HT-29 (cell line): ENCODE measurements at regions not wholly inside any gene's neighbourhood (a gene's known extent, or its start where the extent isn't known, plus 50 kb on each side); places are given as distances from the start of the nearest gene placed in this dataset.

Experiments used
- DNase-seq: peaks from one replicate; pipeline ENCODE4 v3.0.0-alpha.2; 2015; ENCODE audit warnings: low spot score

DNA sequence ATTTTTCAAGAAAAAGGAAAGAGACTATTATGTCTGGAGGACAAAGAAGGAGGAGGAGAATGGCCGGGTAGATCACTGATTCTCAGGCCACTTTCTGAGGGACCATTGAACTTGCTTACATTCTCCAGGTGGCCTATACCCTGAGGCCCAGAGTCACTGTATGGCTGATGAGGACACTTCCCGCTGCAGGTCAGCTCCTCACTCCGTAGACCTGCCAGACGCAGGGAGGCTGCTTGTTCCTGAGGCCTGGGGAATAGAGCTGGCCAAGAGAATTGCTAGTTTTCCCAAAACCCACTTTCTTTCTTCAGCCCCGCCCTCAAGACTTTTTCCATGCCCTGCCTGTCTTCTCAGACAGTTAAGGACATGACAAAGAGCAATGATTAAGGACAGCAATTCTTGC is 510.5 kb upstream of the TBX3 start:
- no peak for DNase-seq

DNA sequence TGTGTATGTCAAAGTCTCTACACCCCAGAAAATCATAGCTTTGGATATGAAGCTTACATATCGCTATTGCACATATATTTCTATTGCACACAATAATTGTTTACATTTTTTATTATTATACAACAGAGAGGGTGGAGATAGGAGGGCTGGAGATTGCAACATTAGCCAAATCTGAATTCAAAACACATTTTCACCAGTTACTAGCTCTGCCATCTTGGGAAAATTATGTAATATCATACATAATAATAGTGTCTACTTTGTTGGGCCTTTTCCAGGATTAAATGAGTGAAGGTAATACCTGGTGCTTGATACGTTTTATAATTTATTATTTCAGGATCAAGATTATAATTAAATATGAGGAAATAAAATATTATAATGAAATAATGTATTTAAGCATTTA is 507.4 kb upstream of the TBX3 start:
- no peak for DNase-seq

DNA sequence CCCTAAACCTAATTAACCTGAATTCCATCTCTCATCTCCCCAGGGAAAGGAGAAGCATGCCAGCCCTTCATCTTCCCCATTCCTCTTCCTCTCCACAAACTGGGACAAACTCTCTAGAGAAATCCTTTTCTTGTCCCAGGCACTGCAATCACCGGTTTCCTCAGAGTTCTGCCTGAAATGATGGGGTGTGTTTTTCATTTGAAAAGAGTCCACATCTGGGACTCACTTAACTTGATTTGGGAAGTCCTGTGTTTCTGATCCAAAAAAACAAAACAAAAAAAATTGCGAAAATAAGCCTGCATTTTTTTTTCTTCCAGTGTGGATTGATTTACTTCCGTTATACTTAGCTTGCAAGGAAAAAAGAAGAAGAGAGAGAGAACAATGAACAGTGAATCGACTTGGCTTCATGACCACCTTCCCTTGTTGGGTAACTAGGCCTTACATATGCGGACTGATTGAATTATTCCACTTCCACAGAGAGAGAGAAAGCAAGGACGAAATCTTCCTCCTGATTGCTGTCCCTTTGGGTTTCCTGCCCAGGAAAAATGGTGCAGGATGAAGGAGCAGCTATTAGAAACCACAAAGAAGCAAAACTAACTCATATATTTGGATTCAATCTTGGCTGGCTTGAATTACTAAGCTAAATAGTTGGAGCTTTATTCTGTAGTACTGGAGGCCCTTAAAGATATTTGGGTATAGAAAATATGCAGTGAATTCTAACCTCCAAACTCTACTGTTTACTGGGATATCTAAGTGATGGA is 506.2 kb upstream of the TBX3 start:
- DNase-seq = no peak

DNA sequence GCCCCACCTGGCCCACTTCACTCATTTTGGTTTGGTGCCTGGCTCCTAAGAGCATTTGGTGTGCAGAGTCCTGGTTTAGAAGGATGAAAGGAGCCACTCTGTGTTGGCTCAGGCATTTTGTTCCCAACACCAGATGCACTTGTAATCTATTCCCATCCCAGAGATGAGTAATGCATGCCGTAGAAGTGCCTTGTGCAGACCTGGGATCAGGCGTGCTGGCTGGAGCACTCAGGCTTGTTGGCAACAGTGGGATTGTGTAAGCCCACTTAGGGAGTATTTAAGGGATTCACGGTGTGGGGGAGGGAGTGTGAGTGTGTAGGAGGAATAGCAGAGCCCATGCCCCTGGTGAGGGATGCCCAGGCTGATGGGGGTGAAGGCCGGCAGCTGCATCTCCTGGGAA is 501.5 kb upstream of the TBX3 start:
- no peak for DNase-seq

DNA sequence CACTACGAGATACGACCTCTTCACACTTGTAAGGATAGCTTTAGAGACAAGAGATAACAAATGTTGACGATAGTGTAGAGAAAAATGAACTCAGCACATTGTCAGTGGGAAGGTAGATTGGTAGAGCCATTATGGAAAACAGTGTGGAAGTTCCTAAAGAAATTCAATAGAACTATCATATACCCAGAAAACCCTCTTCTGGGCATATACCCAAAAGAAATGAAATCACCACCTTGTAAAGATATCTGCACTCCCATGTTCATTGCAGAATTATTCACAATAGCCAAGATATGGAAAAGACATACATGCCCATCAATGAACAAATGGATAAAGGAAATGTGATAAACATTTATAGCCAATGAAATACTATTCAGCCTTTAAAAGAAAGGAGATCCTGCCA is 499.8 kb upstream of the TBX3 start:
- no peak for DNase-seq

DNA sequence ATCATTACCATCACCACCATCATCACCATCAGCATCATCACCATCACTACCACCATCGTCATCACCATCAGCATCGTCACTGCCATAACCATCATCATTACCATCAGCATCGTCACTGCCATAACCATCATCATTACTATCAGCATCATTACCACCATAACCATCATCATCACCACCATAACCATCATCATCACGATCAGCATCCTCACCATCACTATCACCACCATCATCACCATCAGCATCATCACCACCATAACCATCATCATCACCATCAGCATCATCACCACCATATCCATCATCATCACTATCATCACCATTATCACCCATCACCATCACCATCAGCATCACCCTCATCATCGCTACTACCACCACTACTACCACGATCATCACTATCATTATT is 493.9 kb upstream of the TBX3 start:
- DNase-seq = no peak

DNA sequence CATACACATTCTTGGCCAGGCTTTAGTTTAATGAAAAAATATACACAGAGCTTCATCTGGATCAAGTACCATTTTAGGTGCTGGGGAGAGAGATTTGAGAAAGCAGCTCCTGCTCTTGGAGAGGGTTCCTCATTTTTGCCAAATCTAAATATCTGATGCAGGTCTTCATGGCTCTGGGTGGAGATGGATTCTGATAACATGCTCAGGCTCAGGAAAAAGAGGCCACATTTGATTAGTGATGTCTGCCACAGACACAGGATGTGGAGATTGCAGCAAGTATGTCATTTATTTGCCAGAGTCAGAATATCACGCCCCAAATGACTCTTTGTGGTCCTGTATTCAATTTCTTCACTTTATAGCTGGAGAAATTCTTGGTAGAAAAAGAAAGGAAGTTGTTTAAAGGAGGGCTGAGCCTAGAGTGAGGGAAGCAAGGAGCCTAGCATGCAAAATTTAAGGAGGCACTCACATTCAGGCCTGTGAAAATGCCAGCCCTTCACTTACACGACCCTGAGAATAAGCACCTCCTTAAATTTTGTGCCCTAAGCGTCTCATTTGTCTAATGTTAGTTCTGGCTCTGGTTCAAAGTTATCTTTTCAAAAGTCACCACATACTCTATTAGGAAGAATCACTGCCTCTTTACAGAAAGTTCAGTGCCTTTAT is 492.9 kb upstream of the TBX3 start:
- no peak for DNase-seq

DNA sequence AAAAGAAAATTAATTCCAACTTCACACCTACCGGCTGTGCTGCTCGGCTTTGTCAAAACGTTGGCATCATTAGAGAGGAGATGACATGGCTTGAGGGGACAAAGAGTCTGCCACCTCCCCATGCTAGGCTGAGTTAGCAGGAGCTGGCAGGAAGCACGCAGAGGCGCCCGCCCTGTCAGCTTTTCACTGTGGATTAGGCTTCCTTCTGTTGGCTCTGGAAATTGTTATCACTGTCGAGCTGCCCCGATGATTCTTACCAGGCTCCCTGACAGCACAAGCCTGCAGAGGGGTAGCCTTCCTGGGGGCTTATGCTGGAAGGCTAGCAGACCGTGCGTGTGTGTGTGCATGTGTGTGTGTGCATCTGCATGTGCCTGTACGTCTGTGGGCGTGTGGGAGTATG is 490.9 kb upstream of the TBX3 start:
- DNase-seq = no peak

DNA sequence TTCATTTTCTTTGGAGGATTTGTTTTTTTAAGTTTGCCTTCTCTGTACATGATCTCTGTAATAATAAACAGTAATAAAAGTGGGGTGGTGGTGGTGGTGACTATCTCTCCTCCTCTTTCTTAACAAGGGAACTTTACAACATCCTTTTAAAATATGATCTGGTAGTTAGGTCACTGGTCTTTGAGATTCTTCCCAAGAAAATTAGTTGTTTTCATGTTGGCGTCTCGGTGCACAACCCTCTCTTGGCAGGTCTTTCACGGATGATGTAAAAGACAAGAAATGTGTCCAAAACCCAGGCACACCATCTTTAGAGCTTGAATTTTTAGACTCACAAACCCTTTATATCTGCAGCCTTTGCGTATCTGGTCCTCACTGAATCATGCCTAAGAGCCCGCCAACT is 488.5 kb upstream of the TBX3 start:
- DNase-seq = no peak

DNA sequence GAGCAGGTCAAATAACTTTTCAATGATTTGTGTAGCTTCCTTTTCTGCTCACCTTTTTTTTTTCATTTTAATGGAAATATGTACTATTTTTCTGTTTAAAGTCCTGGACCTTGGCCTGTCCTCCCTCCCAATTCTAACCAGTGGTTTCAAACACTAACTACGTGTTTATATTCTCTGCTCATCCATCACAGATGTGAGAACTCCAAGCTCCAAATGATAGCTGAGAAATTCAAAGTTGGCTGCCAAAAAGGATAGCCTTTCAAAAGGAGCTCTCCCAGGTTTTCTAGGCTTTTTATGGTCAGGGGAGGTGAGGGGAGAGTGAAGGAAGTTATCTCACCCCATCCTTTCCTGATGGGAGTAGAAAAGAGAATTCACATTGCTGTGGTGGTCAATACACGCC is 486.0 kb upstream of the TBX3 start:
- DNase-seq = no peak

DNA sequence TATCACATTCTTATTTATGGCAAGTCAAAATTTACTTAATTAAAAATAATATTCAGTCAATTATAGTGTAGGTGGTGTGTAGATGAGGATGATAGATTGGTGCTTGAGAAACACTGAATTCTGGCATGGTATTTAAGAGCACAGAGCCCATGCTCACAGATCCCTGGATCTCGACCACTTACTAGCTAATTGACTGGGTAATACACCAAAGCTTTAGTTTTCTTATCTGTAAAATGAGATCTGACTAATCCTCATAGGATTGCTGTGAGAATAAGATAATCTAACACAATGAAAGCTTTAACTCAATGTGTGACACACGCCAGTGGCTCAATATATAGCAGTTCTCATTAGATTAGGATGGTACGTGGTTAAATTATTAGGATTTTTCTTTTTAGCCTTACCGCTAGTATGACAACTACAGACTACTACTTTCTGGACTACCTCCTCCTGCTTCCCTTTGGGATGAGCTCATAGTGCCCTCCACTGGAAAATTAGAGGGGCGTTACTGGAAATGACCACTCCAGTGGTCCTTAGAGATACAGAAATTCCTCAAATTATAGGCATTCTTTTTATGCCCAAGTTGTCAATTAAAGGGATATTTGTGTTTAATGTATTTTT is 482.8 kb upstream of the TBX3 start:
- DNase-seq = no peak

DNA sequence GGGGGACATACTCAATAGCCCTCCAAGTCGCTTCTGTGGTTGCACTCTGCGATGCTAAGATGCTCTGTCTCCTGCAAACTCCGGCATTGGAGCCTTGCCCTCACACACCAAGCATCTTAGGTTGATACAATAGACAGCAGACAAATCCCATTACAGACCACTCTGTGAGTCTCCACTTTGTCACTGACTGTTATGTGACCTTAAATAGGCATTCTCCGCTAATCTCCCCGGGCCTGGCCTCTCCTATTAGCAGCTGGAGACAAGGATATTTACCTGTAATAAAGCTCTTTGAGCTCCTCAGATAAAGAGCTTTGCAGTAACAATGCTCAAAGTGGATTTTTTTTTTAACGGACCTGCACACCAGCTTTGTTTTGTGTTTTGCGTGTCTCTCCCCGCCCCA is 479.7 kb upstream of the TBX3 start:
- no peak for DNase-seq

DNA sequence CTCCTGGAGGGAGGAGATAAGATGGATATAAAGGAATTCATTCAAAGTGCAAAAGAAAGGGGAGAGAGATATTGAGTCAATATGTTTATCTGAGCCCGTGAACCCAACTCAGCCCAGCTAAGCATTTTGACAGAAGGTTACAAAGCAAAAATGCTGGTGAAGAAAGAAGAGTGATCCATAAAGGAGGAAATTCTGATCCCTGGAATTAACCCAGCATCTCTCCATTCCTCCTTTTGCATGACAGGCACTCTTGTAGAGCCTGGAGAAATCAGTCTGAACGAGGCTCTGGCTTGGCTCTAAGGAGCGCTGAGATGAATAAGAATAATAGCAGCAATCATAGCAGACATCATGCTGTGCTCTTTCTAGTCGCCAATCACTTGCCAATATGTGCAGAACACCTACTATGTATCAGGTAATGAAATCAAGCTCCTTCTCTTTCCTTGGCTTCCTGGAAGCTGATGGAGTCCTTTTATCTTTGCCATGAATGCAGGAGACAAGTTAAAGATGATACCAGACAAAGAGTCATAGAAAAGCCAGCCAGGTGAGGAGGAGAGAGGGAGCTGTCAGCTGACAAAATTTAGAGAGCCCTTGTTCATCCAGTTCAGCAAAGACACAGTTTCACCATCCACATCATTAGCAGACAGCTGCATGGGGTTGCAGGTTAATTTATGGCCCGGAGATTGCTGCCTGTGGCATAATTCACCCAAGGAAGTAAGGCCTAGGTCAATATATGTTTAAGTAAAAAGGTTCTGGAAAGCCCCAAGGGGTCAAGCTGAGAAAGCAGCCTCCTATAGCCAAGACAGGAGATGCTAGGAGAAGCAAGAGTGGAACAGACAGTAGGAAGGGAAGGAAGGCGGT is 476.5 kb upstream of the TBX3 start:
- DNase-seq = no peak

DNA sequence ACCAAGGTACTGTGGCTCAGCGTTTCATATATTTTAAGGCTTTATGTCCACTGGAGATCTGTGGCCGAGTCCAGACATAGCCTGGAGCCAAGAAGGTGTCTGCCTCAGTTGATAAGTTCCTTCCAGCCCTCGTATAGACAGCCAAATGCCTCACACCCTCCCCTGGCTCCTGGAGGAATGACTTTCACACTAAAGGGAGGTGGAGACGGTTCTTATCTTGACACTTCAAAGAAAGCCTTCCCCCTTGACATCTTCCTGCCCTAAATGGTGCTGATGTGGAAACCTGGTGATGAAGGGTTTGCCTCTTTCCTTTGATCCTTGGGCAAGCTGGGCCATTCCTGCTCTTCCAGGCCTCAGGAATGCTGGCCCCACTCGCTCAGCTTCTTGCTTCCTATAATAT is 474.8 kb upstream of the TBX3 start:
- no peak for DNase-seq

DNA sequence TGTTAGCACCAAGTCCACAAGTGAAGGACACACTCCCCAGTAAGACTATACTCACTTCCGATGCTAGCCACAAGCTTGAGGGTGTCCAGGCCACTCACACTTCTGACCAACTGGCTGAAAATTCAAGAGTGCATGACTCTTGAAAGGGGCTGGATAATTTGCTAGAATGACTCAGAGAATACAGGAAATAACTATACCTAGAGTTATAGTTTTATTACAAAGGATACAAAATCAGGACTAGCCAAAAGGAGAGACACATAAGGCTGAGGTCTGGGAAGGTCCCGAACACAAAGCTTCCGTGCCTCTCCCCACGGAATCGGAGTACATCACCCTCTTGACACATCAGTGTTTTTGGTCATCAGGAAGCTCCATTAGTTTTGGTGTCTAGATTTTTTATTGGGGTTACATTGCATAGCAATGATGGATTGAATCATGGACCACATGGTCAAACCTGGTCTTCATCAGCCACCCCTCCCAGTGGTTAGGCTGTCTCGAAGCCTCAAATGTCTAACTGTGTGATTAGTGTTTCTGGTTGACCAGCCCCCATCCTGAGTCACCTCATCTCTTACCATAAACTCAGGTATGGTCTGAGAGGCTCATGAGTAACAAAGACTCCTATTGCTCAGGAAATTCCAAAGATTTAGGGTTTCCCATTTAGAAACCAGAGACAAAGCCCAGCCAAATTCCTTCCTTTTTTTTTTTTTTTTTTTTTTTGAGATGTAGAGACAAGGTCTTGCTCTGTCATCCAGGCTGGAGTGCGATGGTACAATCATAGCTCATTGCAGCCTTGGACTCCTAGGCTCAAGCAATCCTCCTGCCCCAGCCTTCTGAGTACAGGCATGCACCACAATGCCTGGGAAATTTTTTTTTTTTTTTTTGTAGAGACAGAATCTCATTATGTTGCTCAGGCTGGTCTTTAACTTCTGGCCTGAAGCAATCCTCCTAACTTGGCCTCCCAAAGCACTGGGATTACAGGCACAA is 472.0 kb upstream of the TBX3 start:
- no peak for DNase-seq

DNA sequence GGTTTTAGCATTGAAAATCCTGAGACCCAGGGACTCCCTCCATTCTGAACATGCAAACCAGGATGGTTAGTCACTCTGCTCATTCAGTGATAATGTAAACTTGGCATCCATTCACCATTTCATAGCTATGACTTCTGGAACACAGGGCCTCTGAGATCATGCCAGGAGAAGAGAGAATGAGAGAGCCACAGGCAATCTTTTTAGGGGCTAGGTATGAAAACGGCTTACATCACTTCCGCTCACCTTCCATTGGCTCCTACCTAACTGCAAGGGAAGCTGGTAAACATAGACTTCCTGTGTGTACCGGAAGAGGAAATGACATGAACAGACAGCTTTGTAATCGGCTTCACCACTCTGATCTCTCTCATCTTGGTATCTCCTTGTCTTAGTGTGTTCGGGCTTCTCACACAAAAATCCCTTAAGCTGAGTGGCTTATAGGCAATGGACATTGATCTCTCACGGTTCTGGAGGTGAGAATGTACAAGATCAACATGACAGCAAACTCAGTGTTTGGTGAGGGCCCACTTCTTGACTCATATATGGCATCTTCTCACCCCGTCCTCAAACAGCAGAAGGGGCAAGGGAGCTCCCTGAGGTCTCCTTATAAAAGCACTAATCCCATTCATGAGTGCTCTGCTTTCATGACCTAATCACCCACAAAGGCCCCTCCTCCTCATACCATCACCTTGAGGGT is 465.9 kb upstream of the TBX3 start:
- no peak for DNase-seq

DNA sequence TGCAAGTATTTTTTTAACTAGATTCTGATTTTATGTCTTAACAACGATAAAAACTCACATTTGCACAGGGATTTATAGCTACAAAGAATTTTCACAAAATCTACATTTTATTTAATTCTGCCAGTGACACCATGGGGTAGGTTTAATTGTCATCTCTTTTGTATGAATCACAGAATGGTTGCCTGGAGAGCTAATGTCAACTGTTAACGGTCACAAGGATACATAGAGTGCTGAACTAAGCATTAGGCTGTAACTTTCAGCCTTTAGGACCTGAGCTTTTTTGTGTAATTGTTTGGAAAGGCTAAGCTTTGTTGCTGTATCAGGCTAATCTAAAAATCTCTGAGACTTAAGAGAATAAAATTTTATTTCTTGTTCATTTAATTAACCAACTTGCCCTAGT is 465.3 kb upstream of the TBX3 start:
- no peak for DNase-seq

DNA sequence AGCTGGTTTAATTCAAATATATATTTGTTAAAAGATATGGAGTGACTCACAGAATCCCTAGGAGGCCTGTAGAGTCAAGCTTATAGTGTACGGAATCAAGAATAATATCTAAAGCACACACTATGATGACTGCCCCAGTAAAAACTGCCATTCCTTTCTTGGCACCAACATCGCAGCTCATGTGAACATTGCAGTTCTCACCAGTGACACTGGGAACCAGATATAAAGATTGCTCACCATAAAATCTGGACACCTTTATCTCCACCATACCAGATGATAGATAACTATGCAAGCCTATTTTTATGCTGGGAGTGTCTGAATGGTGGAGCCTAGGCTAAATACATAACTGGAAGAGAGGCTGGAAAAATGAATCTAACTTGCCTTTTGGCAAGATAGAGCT is 463.9 kb upstream of the TBX3 start:
- no peak for DNase-seq

DNA sequence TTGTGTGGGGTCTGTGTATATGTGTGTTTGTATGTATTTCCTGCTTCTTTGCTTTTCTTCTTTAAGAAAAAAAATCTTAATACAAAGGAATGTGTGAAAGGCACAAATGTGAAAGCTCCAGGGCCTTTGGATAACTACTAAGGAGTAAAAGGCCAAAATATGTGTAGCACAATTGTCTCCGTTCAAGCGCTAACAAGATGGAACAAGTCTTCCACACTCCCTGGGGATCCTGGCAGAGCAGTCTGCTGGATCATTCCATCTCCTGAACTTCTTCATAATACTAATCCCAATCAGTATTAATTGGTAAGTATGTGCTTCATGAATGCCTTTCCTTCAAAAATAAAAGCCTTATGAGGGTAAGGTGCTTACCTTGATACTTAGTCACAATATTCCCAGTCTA is 462.5 kb upstream of the TBX3 start:
- DNase-seq = no peak

DNA sequence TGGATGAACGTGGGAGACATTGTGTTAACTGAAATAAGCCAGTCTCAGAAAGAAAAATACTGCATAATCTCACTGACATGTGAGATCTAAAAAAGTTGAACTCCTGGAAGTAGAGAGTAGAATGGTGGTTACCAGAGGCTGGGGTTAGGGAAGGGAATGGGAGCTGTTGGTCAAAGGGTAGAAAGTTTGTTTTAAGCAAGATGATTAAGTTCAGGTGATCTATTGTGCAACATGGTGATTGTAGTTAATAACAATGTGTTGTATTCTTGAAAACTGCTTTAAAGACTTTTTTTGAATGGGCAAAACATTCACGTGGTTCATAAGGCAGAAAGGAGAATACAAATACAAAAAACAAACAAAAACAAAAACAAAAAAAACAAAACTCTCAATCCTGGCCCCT is 460.4 kb upstream of the TBX3 start:
- no peak for DNase-seq
